WERI-Rb-1 (cell line): ENCODE measurements at regions not wholly inside any gene's neighbourhood (a gene's known extent, or its start where the extent isn't known, plus 50 kb on each side); places are given as distances from the start of the nearest gene placed in this dataset.

Experiments used
- DNase-seq: peaks from one replicate; pipeline ENCODE4 v3.0.0-alpha.2; 2020
- H3K27ac ChIP-seq: fragments of 250-450 bp; sonication (Bioruptor Pico); 2 replicates; pipeline ENCODE4 v1.5.1; 2020; ENCODE audit warnings: mild to moderate bottlenecking, moderate library complexity
- H3K27me3 ChIP-seq: fragments of 250-450 bp; sonication (Bioruptor Pico); 2 replicates; pipeline ENCODE4 v1.5.1; 2021; ENCODE audit warnings: mild to moderate bottlenecking, low read depth, moderate library complexity; ENCODE audit not compliant: insufficient read depth, severe bottlenecking
- H3K36me3 ChIP-seq: fragments of 250-450 bp; sonication (Bioruptor Pico); 2 replicates; pipeline ENCODE4 v1.5.1; 2020; ENCODE audit warnings: mild to moderate bottlenecking, moderate library complexity
- H3K4me3 ChIP-seq: 2 replicates; pipeline ENCODE4 v1.5.1; 2011; ENCODE audit warnings: low read depth, mild to moderate bottlenecking, control low read depth, low read length
- H3K9me3 ChIP-seq: fragments of 250-450 bp; sonication (Bioruptor Pico); 2 replicates; pipeline ENCODE4 v1.5.1; 2021; ENCODE audit warnings: mild to moderate bottlenecking, moderate library complexity; ENCODE audit not compliant: severe bottlenecking
- CTCF ChIP-seq: IDR thresholded peaks from 2 replicates; pipeline ENCODE4 v1.5.1; 2011; ENCODE audit warnings: low read depth, mild to moderate bottlenecking, control low read depth, inconsistent platforms, low read length

GRCh38 chr7:97470726-97471125 is 261.2 kb upstream of the TAC1 start:
- H3K9me3 ChIP-seq: no peaks in the 10 kb centered on the region
- H3K4me3 ChIP-seq: no peak overlapping the region
- no peak for DNase-seq
- H3K36me3 ChIP-seq: no peaks in the 10 kb centered on the region
- TF ChIP-seq CTCF: no peak
- H3K27ac ChIP-seq: no peak overlapping the region
- no peaks in the 10 kb centered on the region for H3K27me3 ChIP-seq

DNA sequence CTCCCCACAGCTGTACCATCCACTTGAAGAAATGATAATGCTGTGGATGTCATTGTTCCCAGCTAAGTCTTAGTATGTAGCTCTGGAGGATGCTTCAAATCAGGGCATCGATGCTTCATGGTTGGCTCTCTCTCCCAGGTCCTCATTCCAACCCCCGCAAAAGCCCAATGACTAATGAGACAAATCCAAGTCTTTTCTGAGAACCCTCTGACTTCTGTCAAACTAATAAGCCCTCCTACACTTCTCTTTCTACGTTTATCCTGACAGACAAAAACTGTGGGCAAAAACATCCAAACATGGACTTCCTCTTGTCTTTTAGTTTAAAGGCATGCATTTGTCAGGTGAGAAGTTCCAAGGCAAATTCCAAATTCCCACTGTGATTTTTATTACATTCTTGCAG is 260.4 kb upstream of the TAC1 start:
- Histone ChIP-seq H3K36me3 (no peaks in the 10 kb centered on the region), H3K4me3 (no peak overlapping the region), H3K9me3 (no peaks in the 10 kb centered on the region), H3K27me3 (no peaks in the 10 kb centered on the region), H3K27ac (no peak overlapping the region)
- no peak for DNase-seq
- TF ChIP-seq CTCF: no peak

- H3K36me3 ChIP-seq: no peaks in the 10 kb centered on the region
- no peaks in the 10 kb centered on the region for H3K27me3 ChIP-seq
- DNase-seq: peak; percentile 83
- H3K27ac ChIP-seq: peak overlapping the region; percentile 71
- no peaks in the 10 kb centered on the region for H3K9me3 ChIP-seq
- H3K4me3 ChIP-seq: no peak overlapping the region
- TF ChIP-seq CTCF: no peak
Measured at GRCh38 chr7:97479740-97480290, 252.1 kb upstream of the TAC1 start.

DNA sequence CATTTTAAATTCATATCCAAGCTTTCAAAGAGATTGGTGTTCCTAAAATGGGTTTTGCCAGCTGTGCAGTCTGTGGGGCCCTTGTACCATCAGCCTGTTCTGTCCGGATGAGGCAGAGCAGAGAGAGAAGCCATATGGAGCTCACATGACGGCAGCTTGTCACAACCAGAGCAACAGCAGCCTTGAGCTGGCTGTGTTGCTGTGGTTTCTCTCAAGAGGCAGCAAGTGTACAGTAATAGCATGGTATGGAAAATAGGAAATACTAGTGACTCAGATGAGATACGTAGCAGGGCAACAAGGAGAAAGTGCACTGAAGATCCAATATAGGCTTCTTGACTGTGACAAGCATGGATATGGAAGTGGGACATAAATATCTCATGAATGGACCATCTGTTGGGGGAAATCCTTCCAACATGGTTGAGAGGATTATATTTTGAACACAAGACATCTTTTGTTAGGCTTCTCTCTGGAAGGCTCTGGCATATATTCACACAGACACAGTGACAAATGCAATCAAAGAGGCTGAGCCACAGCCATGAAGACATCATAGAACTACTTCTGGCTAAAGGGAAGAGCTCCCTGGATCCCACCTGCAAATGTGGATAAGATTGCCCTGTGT is 251.0 kb upstream of the TAC1 start:
- Histone ChIP-seq H3K36me3 (no peaks in the 10 kb centered on the region), H3K9me3 (no peaks in the 10 kb centered on the region), H3K27ac (peak overlapping the region; percentile 71), H3K4me3 (peak overlapping the region; percentile 2; the same call in 1 of the 2 replicates), H3K27me3 (no peaks in the 10 kb centered on the region)
- peak; percentile 77 for DNase-seq
- TF ChIP-seq CTCF: no peak

- Histone ChIP-seq H3K9me3 (no peaks in the 10 kb centered on the region), H3K27ac (no peak overlapping the region), H3K36me3 (no peaks in the 10 kb centered on the region), H3K27me3 (no peaks in the 10 kb centered on the region), H3K4me3 (no peak overlapping the region)
- TF ChIP-seq CTCF: no peak
- no peak for DNase-seq
Measured at GRCh38 chr7:97495487-97495886, 236.4 kb upstream of the TAC1 start.

GRCh38 chr7:97499204-97499603 is 232.7 kb upstream of the TAC1 start:
- peak; percentile 78 for TF ChIP-seq CTCF
- no peaks in the 10 kb centered on the region for H3K9me3 ChIP-seq
- peak; percentile 47 for DNase-seq
- no peaks in the 10 kb centered on the region for H3K36me3 ChIP-seq
- no peaks in the 10 kb centered on the region for H3K27me3 ChIP-seq
- H3K4me3 ChIP-seq: no peak overlapping the region
- H3K27ac ChIP-seq: no peak overlapping the region
